ENCODE measurements at regions not wholly inside any gene's neighbourhood (a gene's known extent, or its start where the extent isn't known, plus 50 kb on each side); places are given as distances from the start of the nearest gene placed in this dataset.
"Not testable (repeated sequence)": the region's sequence is repeated elsewhere in the genome, so short reads cannot be mapped to it uniquely, and the experiment has no call there.

- TF ChIP-seq, protein P1, sequence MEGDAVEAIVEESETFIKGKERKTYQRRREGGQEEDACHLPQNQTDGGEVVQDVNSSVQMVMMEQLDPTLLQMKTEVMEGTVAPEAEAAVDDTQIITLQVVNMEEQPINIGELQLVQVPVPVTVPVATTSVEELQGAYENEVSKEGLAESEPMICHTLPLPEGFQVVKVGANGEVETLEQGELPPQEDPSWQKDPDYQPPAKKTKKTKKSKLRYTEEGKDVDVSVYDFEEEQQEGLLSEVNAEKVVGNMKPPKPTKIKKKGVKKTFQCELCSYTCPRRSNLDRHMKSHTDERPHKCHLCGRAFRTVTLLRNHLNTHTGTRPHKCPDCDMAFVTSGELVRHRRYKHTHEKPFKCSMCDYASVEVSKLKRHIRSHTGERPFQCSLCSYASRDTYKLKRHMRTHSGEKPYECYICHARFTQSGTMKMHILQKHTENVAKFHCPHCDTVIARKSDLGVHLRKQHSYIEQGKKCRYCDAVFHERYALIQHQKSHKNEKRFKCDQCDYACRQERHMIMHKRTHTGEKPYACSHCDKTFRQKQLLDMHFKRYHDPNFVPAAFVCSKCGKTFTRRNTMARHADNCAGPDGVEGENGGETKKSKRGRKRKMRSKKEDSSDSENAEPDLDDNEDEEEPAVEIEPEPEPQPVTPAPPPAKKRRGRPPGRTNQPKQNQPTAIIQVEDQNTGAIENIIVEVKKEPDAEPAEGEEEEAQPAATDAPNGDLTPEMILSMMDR (IDR thresholded peaks at IDR 0.05; ENCODE audit: borderline replicate concordance): no peak
- intact Hi-C loops (cut with micrococcal nuclease): no loop called here
- H3K27me3 ChIP-seq (ENCODE audit: low read depth): no peaks in the 10 kb centered on the region
- no peak overlapping the region for H3K27ac ChIP-seq (replicated peaks)
- H3K4me3 ChIP-seq: no peak overlapping the region
- DNase-seq: no peak
- H3K36me3 ChIP-seq: no peaks in the 10 kb centered on the region
- H3K9me3 ChIP-seq (replicated peaks): no peaks in the 10 kb centered on the region
- H3K4me1 ChIP-seq: peaks cover 6% of the 10 kb centered on the region
Measured at GRCh38 chr9:22170556-22170955, 161.5 kb upstream of the CDKN2B start.

DNA sequence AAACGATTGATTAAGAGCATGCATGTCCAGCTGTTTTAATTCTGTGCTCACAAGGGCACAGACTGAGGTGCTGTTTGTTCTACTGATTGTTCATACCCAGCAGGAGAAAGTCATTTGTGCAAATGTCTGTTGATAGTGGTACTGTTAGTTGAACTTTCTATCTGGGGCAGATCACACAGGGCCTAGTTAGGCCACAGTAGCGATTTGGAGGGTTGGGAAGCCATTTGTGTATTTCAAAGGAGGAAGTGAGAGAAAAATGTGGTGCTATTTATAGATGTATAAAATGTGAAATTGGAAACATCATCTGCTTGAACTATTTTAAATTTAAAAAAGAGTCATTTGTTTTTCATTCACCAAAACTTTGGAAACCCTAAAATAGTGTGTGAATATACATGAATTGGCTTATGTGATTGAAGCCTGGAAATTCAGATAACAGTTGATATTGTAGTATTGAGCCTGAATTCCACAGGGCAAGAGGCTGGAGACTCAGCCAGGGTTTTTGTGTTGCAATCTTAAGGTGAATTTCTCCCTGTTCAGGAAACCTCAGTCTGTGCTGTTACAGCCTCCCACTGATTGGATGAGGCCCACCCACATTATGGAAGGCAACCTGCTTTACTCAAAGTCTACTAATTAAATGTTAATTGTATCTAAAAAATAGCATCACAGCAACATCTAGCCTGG, 162.0 kb upstream of the CDKN2B start:
- TF ChIP-seq, protein P1 (IDR thresholded peaks at IDR 0.05; ENCODE audit: borderline replicate concordance): no peak
- no peak for DNase-seq
- intact Hi-C loops (cut with micrococcal nuclease): no loop called here

DNA sequence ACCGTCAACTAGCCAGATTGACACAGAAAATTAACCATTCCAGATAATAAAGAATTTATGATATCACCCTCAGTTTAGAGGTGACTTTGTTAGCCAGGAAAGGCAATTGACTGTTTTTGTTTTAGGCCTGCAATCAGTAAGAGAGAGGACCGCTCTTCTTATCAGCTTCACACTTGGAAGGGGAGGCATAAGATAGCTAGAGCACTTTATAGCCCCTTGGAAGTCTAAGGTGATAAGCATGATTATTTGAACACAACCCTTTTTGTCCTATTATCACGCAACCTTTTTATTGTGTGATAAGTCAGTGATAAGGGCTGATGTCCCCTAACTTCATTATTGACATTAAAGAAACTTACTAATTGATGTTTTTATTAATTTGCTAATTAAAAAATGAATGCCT, 162.6 kb upstream of the CDKN2B start:
- intact Hi-C loops (cut with micrococcal nuclease): no loop called here
- no peaks in the 10 kb centered on the region for H3K9me3 ChIP-seq (replicated peaks)
- no peak for DNase-seq
- no peak overlapping the region for H3K4me3 ChIP-seq
- no peak overlapping the region for H3K27ac ChIP-seq (replicated peaks)
- H3K36me3 ChIP-seq: no peaks in the 10 kb centered on the region
- TF ChIP-seq, protein P1 (IDR thresholded peaks at IDR 0.05; ENCODE audit: borderline replicate concordance): no peak
- peaks cover 6% of the 10 kb centered on the region for H3K4me1 ChIP-seq
- no peaks in the 10 kb centered on the region for H3K27me3 ChIP-seq (ENCODE audit: low read depth)

More for the DNA sequence above, 162.0 kb upstream of the CDKN2B start:
- H3K27ac ChIP-seq (replicated peaks): no peak overlapping the region
- no peaks in the 10 kb centered on the region for H3K27me3 ChIP-seq (ENCODE audit: low read depth)
- H3K36me3 ChIP-seq: no peaks in the 10 kb centered on the region
- peaks cover 6% of the 10 kb centered on the region for H3K4me1 ChIP-seq
- no peak overlapping the region for H3K4me3 ChIP-seq
- H3K9me3 ChIP-seq (replicated peaks): no peaks in the 10 kb centered on the region

DNA sequence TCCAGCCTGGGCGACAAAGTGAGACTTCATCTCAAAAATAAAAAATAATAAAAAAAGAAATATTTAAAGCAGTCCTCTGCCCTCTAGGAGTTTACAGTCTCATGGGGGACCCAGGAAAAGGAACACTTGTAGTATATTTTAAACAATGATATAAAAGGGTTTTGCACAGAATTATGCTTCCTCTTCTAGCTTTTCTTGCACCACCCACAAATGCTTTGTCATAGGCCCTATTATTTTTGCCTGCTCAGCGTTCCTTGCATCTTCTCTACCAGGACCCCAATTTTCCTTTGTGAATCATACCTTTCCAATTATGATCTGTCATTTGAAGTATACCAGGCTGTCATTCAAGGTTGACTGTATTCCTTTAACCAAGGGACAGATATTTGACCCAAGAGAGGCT, 164.8 kb upstream of the CDKN2B start:
- Histone ChIP-seq H3K4me1 (peaks cover 6% of the 10 kb centered on the region), H3K27ac (replicated peaks) (no peak overlapping the region), H3K36me3 (no peaks in the 10 kb centered on the region), H3K27me3 (ENCODE audit: low read depth) (no peaks in the 10 kb centered on the region), H3K4me3 (no peak overlapping the region), H3K9me3 (replicated peaks) (peaks cover 10% of the 10 kb centered on the region)
- TF ChIP-seq, protein P1 (IDR thresholded peaks at IDR 0.05; ENCODE audit: borderline replicate concordance): no peak
- DNase-seq: no peak
- intact Hi-C loops (cut with micrococcal nuclease): no loop called here

GRCh38 chr9:22175972-22176545, 167.0 kb upstream of the CDKN2B start:
- TF ChIP-seq, protein P1 (IDR thresholded peaks at IDR 0.05; ENCODE audit: borderline replicate concordance): no peak
- Histone ChIP-seq H3K27ac (replicated peaks) (no peak overlapping the region), H3K9me3 (replicated peaks) (peaks cover 13% of the 10 kb centered on the region), H3K36me3 (no peaks in the 10 kb centered on the region), H3K4me3 (no peak overlapping the region), H3K4me1 (peaks cover 3% of the 10 kb centered on the region), H3K27me3 (ENCODE audit: low read depth) (no peaks in the 10 kb centered on the region)
- intact Hi-C loops (cut with micrococcal nuclease): no loop called here
- DNase-seq: no peak

- H3K36me3 ChIP-seq; H3K4me3 ChIP-seq; DNase-seq; H3K27me3 ChIP-seq (ENCODE audit: low read depth); H3K27ac ChIP-seq (replicated peaks); H3K4me1 ChIP-seq; intact Hi-C loops (cut with micrococcal nuclease): not testable (repeated sequence)
- peaks cover 13% of the 10 kb centered on the region for H3K9me3 ChIP-seq (replicated peaks)
Measured at GRCh38 chr9:22181021-22181420, 171.9 kb upstream of the CDKN2B start.

All from left ventricle myocardium inferior (tissue), 1 donor.